ENCODE measurements at regions not wholly inside any gene's neighbourhood (a gene's known extent, or its start where the extent isn't known, plus 50 kb on each side); places are given as distances from the start of the nearest gene placed in this dataset.

GRCh38 chr18:22504251-22505030 is 86.7 kb upstream of the CTAGE1 start:
- no peak for TF ChIP-seq POLR2A (IDR thresholded peaks at IDR 0.05)
- no peak for TF ChIP-seq CTCF (IDR thresholded peaks at IDR 0.05)

Data from adrenal gland (tissue), 5 donors.